OCI-LY1 (cell line): ENCODE measurements at regions not wholly inside any gene's neighbourhood (a gene's known extent, or its start where the extent isn't known, plus 50 kb on each side); places are given as distances from the start of the nearest gene placed in this dataset.
"Not testable (repeated sequence)": the region's sequence is repeated elsewhere in the genome, so short reads cannot be mapped to it uniquely, and the experiment has no call there.

Experiments used
- H2AFZ ChIP-seq: fragments of 200-600 bp; sonication (generic), shearing (Covaris generic); 2 replicates; pipeline ENCODE4 v1.6.0; 2014; ENCODE audit warnings: antibody characterized with exemption, mild to moderate bottlenecking, low read length
- H3F3A ChIP-seq: fragments of 200-600 bp; sonication (generic), shearing (Covaris generic); 2 replicates; pipeline ENCODE4 v1.6.0; 2014; ENCODE audit warnings: mild to moderate bottlenecking, antibody characterized with exemption, low read length, moderate library complexity; ENCODE audit not compliant: insufficient read depth
- H3K27ac ChIP-seq: fragments of 200-600 bp; sonication (generic); 2 replicates; pipeline ENCODE4 v1.5.1; 2014; ENCODE audit warnings: low read length, mixed run types, mild to moderate bottlenecking, low read depth; ENCODE audit not compliant: poor library complexity, severe bottlenecking
- H3K27me3 ChIP-seq: fragments of 200-600 bp; sonication (generic); 2 replicates; pipeline ENCODE4 v1.6.0; 2014; ENCODE audit warnings: antibody characterized with exemption, mild to moderate bottlenecking, low read length, moderate library complexity; ENCODE audit not compliant: insufficient read depth
- H3K36me3 ChIP-seq: fragments of 200-600 bp; sonication (generic); 2 replicates; pipeline ENCODE4 v1.6.1; 2014; ENCODE audit warnings: mild to moderate bottlenecking, antibody characterized with exemption, low read length, moderate library complexity, mixed read lengths; ENCODE audit not compliant: insufficient read depth
- H3K4me1 ChIP-seq: fragments of 200-600 bp; sonication (generic); 2 replicates; pipeline ENCODE4 v1.5.1; 2014; ENCODE audit warnings: mild to moderate bottlenecking, low read length, moderate library complexity; ENCODE audit not compliant: insufficient read depth, severe bottlenecking
- H3K4me2 ChIP-seq: fragments of 200-600 bp; sonication (generic), shearing (Covaris generic); 2 replicates; pipeline ENCODE4 v1.6.1; 2014; ENCODE audit warnings: low read length
- H3K4me3 ChIP-seq: fragments of 200-600 bp; sonication (generic); 2 replicates; pipeline ENCODE4 v1.5.1; 2014; ENCODE audit warnings: low read length, low read depth, mild to moderate bottlenecking, mixed read lengths; ENCODE audit not compliant: poor library complexity, severe bottlenecking
- H3K79me2 ChIP-seq: fragments of 200-600 bp; shearing (Covaris generic); 2 replicates; pipeline ENCODE4 v1.6.1; 2016; ENCODE audit warnings: mixed run types, low read length, mixed read lengths; ENCODE audit not compliant: insufficient read depth
- H3K9ac ChIP-seq: fragments of 200-600 bp; sonication (generic), shearing (Covaris generic); 2 replicates; pipeline ENCODE4 v1.6.1; 2014; ENCODE audit warnings: mild to moderate bottlenecking, low read length, mixed read lengths
- H3K9me2 ChIP-seq: fragments of 200-600 bp; sonication (generic), shearing (Covaris generic); 2 replicates; pipeline ENCODE4 v1.6.1; 2014; ENCODE audit warnings: low read depth, mild to moderate bottlenecking, low read length, mixed read lengths
- H3K9me3 ChIP-seq: fragments of 200-600 bp; shearing (Covaris generic); 2 replicates; pipeline ENCODE4 v1.6.1; 2014; ENCODE audit warnings: low read length, mixed read lengths
- H4K20me1 ChIP-seq: fragments of 200-600 bp; sonication (generic), shearing (Covaris generic); 2 replicates; pipeline ENCODE4 v1.6.0; 2016; ENCODE audit warnings: mild to moderate bottlenecking, low read length; ENCODE audit not compliant: insufficient read depth
- EZH2 ChIP-seq: fragments of 200-600 bp; sonication (generic), shearing (Covaris generic); IDR thresholded peaks from 2 replicates; pipeline ENCODE4 v1.8.0; 2017; ENCODE audit warnings: borderline replicate concordance, mixed run types, mild to moderate bottlenecking, antibody characterized with exemption, low read length, moderate library complexity, mixed read lengths
- TF ChIP-seq, protein P1 (sequence below): fragments of 200-600 bp; sonication (generic), shearing (Covaris generic); IDR thresholded peaks from 2 replicates; pipeline ENCODE4 v1.5.1; 2017; ENCODE audit warnings: mild to moderate bottlenecking, antibody characterized with exemption, low read length, moderate library complexity, mixed read lengths

DNA sequence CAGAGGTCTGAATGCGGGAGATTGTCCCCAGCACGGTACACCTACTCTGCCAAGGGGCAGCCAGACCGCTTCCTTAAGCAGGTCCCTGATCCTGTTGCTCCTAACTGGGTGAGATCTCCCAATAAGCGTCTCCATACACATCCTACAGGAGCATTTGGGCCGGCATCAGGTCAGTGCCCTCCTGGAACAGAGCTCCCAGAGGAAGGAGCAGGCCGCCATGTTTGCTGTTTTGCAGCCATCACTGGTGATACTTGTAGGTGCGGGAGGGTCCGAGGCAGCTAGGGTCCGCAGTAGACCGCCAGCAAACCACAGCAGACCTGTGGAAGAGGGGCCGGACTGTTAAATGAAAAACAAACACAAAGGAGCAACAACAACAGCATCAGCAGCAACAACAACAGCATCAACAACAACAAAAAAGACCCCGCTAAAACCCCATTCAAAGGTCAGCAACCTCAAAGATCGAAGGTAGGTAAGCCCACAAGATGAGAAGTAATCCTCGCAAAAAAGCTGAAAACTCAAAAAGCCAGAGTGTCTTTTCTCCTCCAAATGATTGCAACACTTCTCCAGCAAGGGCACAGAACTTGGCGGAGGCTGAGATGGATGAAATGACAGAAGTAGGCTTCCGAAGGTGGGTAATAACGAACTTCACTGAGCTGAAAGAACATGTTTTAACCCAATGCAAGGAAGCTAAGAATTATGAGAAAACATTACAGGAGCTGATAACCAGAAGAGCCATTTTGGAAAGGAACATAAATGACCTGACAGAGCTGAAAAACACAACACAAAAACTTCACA is 79.0 kb upstream of the CDH7 start:
- no peak overlapping the region for H3K9ac ChIP-seq

GRCh38 chr18:65670145-65670544 is 80.7 kb upstream of the CDH7 start:
- not testable (repeated sequence) for H3K27me3 ChIP-seq, H3K4me3 ChIP-seq, H3K9me3 ChIP-seq, H3K4me2 ChIP-seq, H3K79me2 ChIP-seq, H3K9me2 ChIP-seq, H3K9ac ChIP-seq, H3K36me3 ChIP-seq, H3F3A ChIP-seq, H3K4me1 ChIP-seq, H3K27ac ChIP-seq, H2AFZ ChIP-seq, H4K20me1 ChIP-seq

More for the DNA sequence above, 79.0 kb upstream of the CDH7 start:
- Histone ChIP-seq H3K79me2 (no peaks in the 10 kb centered on the region), H2AFZ (no peak overlapping the region), H3K4me2 (no peak overlapping the region), H4K20me1 (no peaks in the 10 kb centered on the region), H3K9me3 (no peaks in the 10 kb centered on the region), H3K27me3 (no peaks in the 10 kb centered on the region), H3K4me1 (no peaks in the 10 kb centered on the region), H3K9me2 (no peaks in the 10 kb centered on the region), H3K27ac (no peak overlapping the region), H3F3A (no peaks in the 10 kb centered on the region), H3K4me3 (no peak overlapping the region), H3K36me3 (no peaks in the 10 kb centered on the region)
- TF ChIP-seq, protein P1, sequence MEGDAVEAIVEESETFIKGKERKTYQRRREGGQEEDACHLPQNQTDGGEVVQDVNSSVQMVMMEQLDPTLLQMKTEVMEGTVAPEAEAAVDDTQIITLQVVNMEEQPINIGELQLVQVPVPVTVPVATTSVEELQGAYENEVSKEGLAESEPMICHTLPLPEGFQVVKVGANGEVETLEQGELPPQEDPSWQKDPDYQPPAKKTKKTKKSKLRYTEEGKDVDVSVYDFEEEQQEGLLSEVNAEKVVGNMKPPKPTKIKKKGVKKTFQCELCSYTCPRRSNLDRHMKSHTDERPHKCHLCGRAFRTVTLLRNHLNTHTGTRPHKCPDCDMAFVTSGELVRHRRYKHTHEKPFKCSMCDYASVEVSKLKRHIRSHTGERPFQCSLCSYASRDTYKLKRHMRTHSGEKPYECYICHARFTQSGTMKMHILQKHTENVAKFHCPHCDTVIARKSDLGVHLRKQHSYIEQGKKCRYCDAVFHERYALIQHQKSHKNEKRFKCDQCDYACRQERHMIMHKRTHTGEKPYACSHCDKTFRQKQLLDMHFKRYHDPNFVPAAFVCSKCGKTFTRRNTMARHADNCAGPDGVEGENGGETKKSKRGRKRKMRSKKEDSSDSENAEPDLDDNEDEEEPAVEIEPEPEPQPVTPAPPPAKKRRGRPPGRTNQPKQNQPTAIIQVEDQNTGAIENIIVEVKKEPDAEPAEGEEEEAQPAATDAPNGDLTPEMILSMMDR: no peak
- no peak for TF ChIP-seq EZH2

DNA sequence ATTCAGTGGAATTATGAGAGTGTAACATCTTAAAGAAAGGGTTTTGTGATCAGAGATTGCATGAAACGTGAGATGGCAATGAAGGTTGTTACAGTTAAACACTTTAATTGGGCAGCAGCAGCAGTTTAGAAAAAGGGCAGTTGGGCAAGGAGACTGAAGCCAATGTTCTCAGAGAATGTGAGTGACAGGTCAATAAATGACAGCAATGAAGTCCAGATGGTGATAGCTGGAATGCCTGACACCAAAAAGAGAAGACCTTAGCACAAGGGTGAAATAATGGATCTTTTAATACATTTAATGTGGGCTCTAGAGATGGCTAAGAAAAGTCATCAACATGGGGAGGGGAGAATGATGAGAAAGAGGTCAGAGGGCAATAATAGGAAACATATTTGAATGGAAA is 89.4 kb upstream of the CDH7 start:
- no peaks in the 10 kb centered on the region for H3K79me2 ChIP-seq
- no peaks in the 10 kb centered on the region for H3K9me2 ChIP-seq
- H3K4me2 ChIP-seq: no peak overlapping the region
- H3K4me1 ChIP-seq: no peaks in the 10 kb centered on the region
- no peak overlapping the region for H2AFZ ChIP-seq
- no peak overlapping the region for H3K4me3 ChIP-seq
- H3K27ac ChIP-seq: no peak overlapping the region
- H3K36me3 ChIP-seq: no peaks in the 10 kb centered on the region
- H3F3A ChIP-seq: no peaks in the 10 kb centered on the region
- TF ChIP-seq EZH2: no peak
- TF ChIP-seq, protein P1: no peak
- H4K20me1 ChIP-seq: no peaks in the 10 kb centered on the region
- H3K27me3 ChIP-seq: no peaks in the 10 kb centered on the region
- no peaks in the 10 kb centered on the region for H3K9me3 ChIP-seq
- no peak overlapping the region for H3K9ac ChIP-seq

DNA sequence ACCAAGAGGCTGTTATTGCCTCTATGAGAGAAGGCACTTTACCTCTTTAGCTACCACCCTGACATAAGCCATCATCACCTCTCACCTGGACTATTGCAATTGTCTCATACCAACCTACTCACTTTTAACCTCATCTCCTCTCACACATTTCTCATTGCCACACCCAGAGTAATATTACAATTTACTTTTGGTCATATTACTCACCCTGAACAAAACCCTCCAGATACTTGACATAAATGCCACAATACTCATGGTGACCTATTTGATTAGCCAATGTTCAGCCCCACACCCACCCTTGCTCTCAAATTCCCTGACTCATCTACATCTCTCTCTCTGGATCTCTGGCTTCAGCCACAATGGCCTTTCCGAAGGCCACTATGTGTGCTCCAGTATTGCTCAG is 90.9 kb upstream of the CDH7 start:
- H3K27me3 ChIP-seq: no peaks in the 10 kb centered on the region
- H3K27ac ChIP-seq: no peak overlapping the region
- H3K79me2 ChIP-seq: no peaks in the 10 kb centered on the region
- no peaks in the 10 kb centered on the region for H3K4me1 ChIP-seq
- no peak overlapping the region for H3K4me2 ChIP-seq
- no peaks in the 10 kb centered on the region for H3F3A ChIP-seq
- H3K9me3 ChIP-seq: no peaks in the 10 kb centered on the region
- no peaks in the 10 kb centered on the region for H3K36me3 ChIP-seq
- no peaks in the 10 kb centered on the region for H4K20me1 ChIP-seq
- H3K9me2 ChIP-seq: no peaks in the 10 kb centered on the region
- no peak overlapping the region for H2AFZ ChIP-seq
- no peak overlapping the region for H3K9ac ChIP-seq
- no peak for TF ChIP-seq EZH2
- TF ChIP-seq, protein P1: no peak
- H3K4me3 ChIP-seq: no peak overlapping the region
